ENCODE measurements at regions not wholly inside any gene's neighbourhood (a gene's known extent, or its start where the extent isn't known, plus 50 kb on each side); places are given as distances from the start of the nearest gene placed in this dataset.
A peak's percentile ranks its signal among the peaks of the same experiment; 100 is the strongest.

GRCh38 chr2:35946478-35946877, 409.1 kb upstream of the CRIM1 start:
- no peaks in the 10 kb centered on the region for H3K9me3 ChIP-seq
- DNase-seq, result peak in 1 of 3 donors; percentile 68
- H3K4me3 ChIP-seq, result no peak overlapping the region
- H3K27me3 ChIP-seq, result no peaks in the 10 kb centered on the region
- no peaks in the 10 kb centered on the region for H3K4me1 ChIP-seq
- peak overlapping the region in 2 of 4 donors; percentile 22 to 24 for H3K27ac ChIP-seq
- H3K36me3 ChIP-seq, result no peaks in the 10 kb centered on the region
- no peak for TF ChIP-seq POLR2A (IDR thresholded peaks at IDR 0.05)
- no peak for TF ChIP-seq CTCF (IDR thresholded peaks at IDR 0.05)

DNA sequence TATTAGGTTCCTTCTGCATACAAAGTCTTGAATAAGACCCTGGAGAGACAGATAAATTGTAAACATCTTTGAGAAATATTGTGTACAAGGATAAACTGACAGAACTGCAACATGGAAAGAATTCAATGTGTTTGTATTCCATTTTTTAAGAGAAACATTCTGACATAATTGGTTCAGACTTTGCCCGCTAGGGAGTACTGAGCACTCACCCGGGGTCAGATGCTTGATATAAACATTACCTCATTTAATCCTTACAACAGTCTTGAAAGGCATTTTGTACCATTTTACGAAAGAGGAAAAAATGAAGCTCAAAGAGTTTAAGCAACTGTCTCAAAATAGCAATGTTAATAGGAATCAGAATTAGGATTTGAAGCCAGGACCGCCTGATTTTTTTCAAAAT, 416.7 kb upstream of the CRIM1 start:
- H3K27me3 ChIP-seq, result no peaks in the 10 kb centered on the region
- H3K27ac ChIP-seq, result peak overlapping the region in 2 of 4 donors; percentile 21 to 33
- H3K9me3 ChIP-seq, result no peaks in the 10 kb centered on the region
- peak in 1 of 6 experiments; percentile 12 for TF ChIP-seq CTCF (IDR thresholded peaks at IDR 0.05)
- TF ChIP-seq POLR2A (IDR thresholded peaks at IDR 0.05), result no peak
- no peak overlapping the region for H3K4me3 ChIP-seq
- no peaks in the 10 kb centered on the region for H3K4me1 ChIP-seq
- no peaks in the 10 kb centered on the region for H3K36me3 ChIP-seq
- DNase-seq, result no peak

DNA sequence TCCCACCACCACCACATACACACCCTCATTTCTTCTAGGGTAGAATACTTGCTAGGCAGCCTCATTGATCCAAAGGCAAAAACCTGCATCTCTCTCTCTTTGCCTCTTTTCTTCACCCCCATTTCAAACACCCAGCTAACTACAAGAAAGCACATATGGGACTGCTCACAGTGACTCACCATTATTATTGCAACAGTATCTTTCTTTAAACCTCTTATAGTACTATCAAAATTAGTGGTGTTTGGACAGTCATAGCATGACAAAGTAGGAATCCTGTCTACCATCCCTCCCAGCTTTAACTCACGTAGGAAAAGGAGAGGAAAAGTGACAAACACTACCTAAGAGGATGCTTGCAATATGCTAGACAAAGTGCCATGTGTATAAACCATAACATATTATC, 422.5 kb upstream of the CRIM1 start:
- Histone ChIP-seq H3K4me3 (no peak overlapping the region), H3K4me1 (no peaks in the 10 kb centered on the region), H3K27me3 (no peaks in the 10 kb centered on the region), H3K27ac (no peak overlapping the region), H3K36me3 (no peaks in the 10 kb centered on the region), H3K9me3 (no peaks in the 10 kb centered on the region)
- no peak for DNase-seq
- TF ChIP-seq CTCF (IDR thresholded peaks at IDR 0.05) (no peak), POLR2A (IDR thresholded peaks at IDR 0.05) (no peak)

GRCh38 chr2:35932276-35932963, 423.2 kb upstream of the CRIM1 start:
- TF ChIP-seq POLR2A (IDR thresholded peaks at IDR 0.05) (no peak), CTCF (IDR thresholded peaks at IDR 0.05) (no peak)
- Histone ChIP-seq H3K9me3 (no peaks in the 10 kb centered on the region), H3K36me3 (no peaks in the 10 kb centered on the region), H3K27ac (peak overlapping the region in 2 of 4 donors; percentile 3 to 22), H3K27me3 (no peaks in the 10 kb centered on the region), H3K4me1 (no peaks in the 10 kb centered on the region), H3K4me3 (no peak overlapping the region)
- no peak for DNase-seq

- H3K4me1 ChIP-seq, result no peaks in the 10 kb centered on the region
- H3K27ac ChIP-seq, result peak overlapping the region in 2 of 4 donors; percentile 3 to 22
- H3K36me3 ChIP-seq, result no peaks in the 10 kb centered on the region
- no peak overlapping the region for H3K4me3 ChIP-seq
- H3K9me3 ChIP-seq, result no peaks in the 10 kb centered on the region
- DNase-seq, result no peak
- TF ChIP-seq CTCF (IDR thresholded peaks at IDR 0.05), result no peak
- TF ChIP-seq POLR2A (IDR thresholded peaks at IDR 0.05), result no peak
- H3K27me3 ChIP-seq, result no peaks in the 10 kb centered on the region
Measured at GRCh38 chr2:35931626-35932025, 424.0 kb upstream of the CRIM1 start.
